ENCODE measurements at regions not wholly inside any gene's neighbourhood (a gene's known extent, or its start where the extent isn't known, plus 50 kb on each side); places are given as distances from the start of the nearest gene placed in this dataset.
"Not testable (repeated sequence)": the region's sequence is repeated elsewhere in the genome, so short reads cannot be mapped to it uniquely, and the experiment has no call there.

- Histone ChIP-seq H3K27me3 (no peaks in the 10 kb centered on the region), H3K4me3 (no peak overlapping the region), H3K9me3 (no peaks in the 10 kb centered on the region), H3K4me1 (no peaks in the 10 kb centered on the region), H3K36me3 (no peaks in the 10 kb centered on the region), H3K27ac (no peak overlapping the region)
- no peak for TF ChIP-seq POLR2A (IDR thresholded peaks at IDR 0.05)
- no peak for TF ChIP-seq EP300 (IDR thresholded peaks at IDR 0.05)
- TF ChIP-seq CTCF (IDR thresholded peaks at IDR 0.05), result no peak
- no peak for TF ChIP-seq POLR2AphosphoS5 (IDR thresholded peaks at IDR 0.05)
- no peak for ATAC-seq
- WGBS, 2 donors (ENCODE audit: low coverage in 1 of 2), result 19 to 34% methylated on average over 2 of the region's 2 CpGs
Measured at GRCh38 chr4:117900832-117901231, 133.5 kb upstream of the NDST3 start.

GRCh38 chr4:117907646-117908045 lies 126.6 kb upstream of the NDST3 start:
- ATAC-seq, result no peak
- WGBS, 2 donors (ENCODE audit: low coverage in 1 of 2), result 63 to 73% methylated on average over 1 of the region's 1 CpG
- H3K4me3 ChIP-seq, result no peak overlapping the region
- no peaks in the 10 kb centered on the region for H3K9me3 ChIP-seq
- no peak overlapping the region for H3K27ac ChIP-seq
- no peaks in the 10 kb centered on the region for H3K4me1 ChIP-seq
- TF ChIP-seq POLR2A (IDR thresholded peaks at IDR 0.05), result no peak
- TF ChIP-seq CTCF (IDR thresholded peaks at IDR 0.05), result no peak
- no peak for TF ChIP-seq EP300 (IDR thresholded peaks at IDR 0.05)
- TF ChIP-seq POLR2AphosphoS5 (IDR thresholded peaks at IDR 0.05), result no peak
- no peaks in the 10 kb centered on the region for H3K36me3 ChIP-seq
- no peaks in the 10 kb centered on the region for H3K27me3 ChIP-seq

GRCh38 chr4:117908306-117909207 lies 125.7 kb upstream of the NDST3 start:
- 39 to 42% methylated on average over 5 of the region's 5 CpGs for WGBS, 2 donors (ENCODE audit: low coverage in 1 of 2)
- no peaks in the 10 kb centered on the region for H3K27me3 ChIP-seq
- no peak overlapping the region for H3K4me3 ChIP-seq
- no peak for ATAC-seq
- H3K27ac ChIP-seq, result no peak overlapping the region
- no peaks in the 10 kb centered on the region for H3K36me3 ChIP-seq
- no peaks in the 10 kb centered on the region for H3K9me3 ChIP-seq
- no peak for TF ChIP-seq EP300 (IDR thresholded peaks at IDR 0.05)
- TF ChIP-seq POLR2A (IDR thresholded peaks at IDR 0.05), result no peak
- TF ChIP-seq CTCF (IDR thresholded peaks at IDR 0.05), result no peak
- TF ChIP-seq POLR2AphosphoS5 (IDR thresholded peaks at IDR 0.05), result no peak
- no peaks in the 10 kb centered on the region for H3K4me1 ChIP-seq

- no peak for TF ChIP-seq POLR2A (IDR thresholded peaks at IDR 0.05)
- no peak for TF ChIP-seq EP300 (IDR thresholded peaks at IDR 0.05)
- TF ChIP-seq POLR2AphosphoS5 (IDR thresholded peaks at IDR 0.05), result no peak
- TF ChIP-seq CTCF (IDR thresholded peaks at IDR 0.05), result no peak
- ATAC-seq, result no peak
- Histone ChIP-seq H3K9me3 (peaks cover 0 to 4% (median 0%) of the 10 kb centered on the region in 3 donors), H3K4me1 (no peaks in the 10 kb centered on the region), H3K36me3 (no peaks in the 10 kb centered on the region), H3K27me3 (no peaks in the 10 kb centered on the region), H3K4me3 (no peak overlapping the region), H3K27ac (no peak overlapping the region)
- WGBS, 2 donors (ENCODE audit: low coverage in 1 of 2), result no CpG with 5 or more reads among the region's 4 CpGs
Measured at GRCh38 chr4:117916728-117917127, 117.6 kb upstream of the NDST3 start.

- H3K4me1 ChIP-seq, H3K27ac ChIP-seq, H3K4me3 ChIP-seq, H3K9me3 ChIP-seq, H3K36me3 ChIP-seq, ATAC-seq, H3K27me3 ChIP-seq: not testable (repeated sequence)
- 100% methylated on average over 1 of the region's 9 CpGs; no CpG with 5 or more reads in 1 of the 2 donors for WGBS, 2 donors (ENCODE audit: low coverage in 1 of 2)
Measured at GRCh38 chr4:117922311-117922710, 112.0 kb upstream of the NDST3 start.

- 71 to 83% methylated on average over 1 to 2 of the region's 2 CpGs for WGBS, 2 donors (ENCODE audit: low coverage in 1 of 2)
- H3K27ac ChIP-seq, H3K4me1 ChIP-seq, ATAC-seq, H3K36me3 ChIP-seq, H3K27me3 ChIP-seq, H3K4me3 ChIP-seq, H3K9me3 ChIP-seq: not testable (repeated sequence)
Measured at GRCh38 chr4:117927823-117928222, 106.5 kb upstream of the NDST3 start.

All from gastroesophageal sphincter (tissue), 4 donors.